Astrocyte of the cerebellum (primary cell): ENCODE measurements at regions not wholly inside any gene's neighbourhood (a gene's known extent, or its start where the extent isn't known, plus 50 kb on each side); places are given as distances from the start of the nearest gene placed in this dataset.

Experiments used
- DNase-seq: peaks from one replicate; pipeline ENCODE4 v3.0.0-alpha.2; 2011; ENCODE audit warnings: low read depth
- H3K4me3 ChIP-seq: 2 replicates; pipeline ENCODE4 v1.5.1; 2011; ENCODE audit warnings: mild to moderate bottlenecking, low read depth, low read length, moderate library complexity
- CTCF ChIP-seq: IDR thresholded peaks from 2 replicates; pipeline ENCODE4 v1.5.1; 2012; ENCODE audit warnings: low read length, low read depth, moderate library complexity, mild to moderate bottlenecking; ENCODE audit errors: missing control alignments
- in situ Hi-C: cut with HindIII; loops from 2 replicates; pipeline ENCODE4 v1.10.0; 2017; ENCODE audit warnings: low sequenced_read_pairs

GRCh38 chr4:155094201-155094820 lies 114.1 kb upstream of the NPY2R start:
- DNase-seq, result no peak
- in situ Hi-C loops, result no loop called here
- TF ChIP-seq CTCF, result no peak
- no peak overlapping the region for H3K4me3 ChIP-seq

- no peak for TF ChIP-seq CTCF
- no peak for DNase-seq
- H3K4me3 ChIP-seq, result no peak overlapping the region
- in situ Hi-C loops, result no loop called here
Measured at GRCh38 chr4:155099231-155099630, 109.2 kb upstream of the NPY2R start.

- in situ Hi-C loops, result no loop called here
- TF ChIP-seq CTCF, result no peak
- H3K4me3 ChIP-seq, result no peak overlapping the region
- DNase-seq, result no peak
Measured at GRCh38 chr4:155106629-155107028, 101.8 kb upstream of the NPY2R start.

- no peak overlapping the region for H3K4me3 ChIP-seq
- TF ChIP-seq CTCF, result no peak
- in situ Hi-C loops, result no loop called here
- DNase-seq, result no peak
Measured at GRCh38 chr4:155107059-155107458, 101.4 kb upstream of the NPY2R start.

GRCh38 chr4:155114790-155115189 lies 93.6 kb upstream of the NPY2R start:
- no peak for TF ChIP-seq CTCF
- peak; percentile 2 for DNase-seq
- no peak overlapping the region for H3K4me3 ChIP-seq
- in situ Hi-C loops, result no loop called here

- H3K4me3 ChIP-seq, result no peak overlapping the region
- TF ChIP-seq CTCF, result no peak
- in situ Hi-C loops, result no loop called here
- no peak for DNase-seq
Measured at GRCh38 chr4:155119006-155119405, 89.4 kb upstream of the NPY2R start.

GRCh38 chr4:155120536-155120935 lies 87.9 kb upstream of the NPY2R start:
- H3K4me3 ChIP-seq, result no peak overlapping the region
- DNase-seq, result no peak
- TF ChIP-seq CTCF, result no peak
- in situ Hi-C loops, result no loop called here
